GM23338 (cell line): ENCODE measurements at regions not wholly inside any gene's neighbourhood (a gene's known extent, or its start where the extent isn't known, plus 50 kb on each side); places are given as distances from the start of the nearest gene placed in this dataset.

Source experiments
- ATAC-seq: fragments of 200-7000 bp; cut with Tn5 transposase; 3 replicates; pipeline ENCODE4 v1.9.1; 2020
- DNase-seq: peaks from one replicate; pipeline ENCODE4 v3.0.0-alpha.2; 2015; ENCODE audit warnings: low spot score
- H2AFZ ChIP-seq: fragments of 200-600 bp; sonication (generic); 2 replicates; pipeline ENCODE4 v1.8.0; 2016; ENCODE audit warnings: antibody characterized with exemption, mild to moderate bottlenecking, moderate library complexity
- H3F3A ChIP-seq: fragments of 200-600 bp; sonication (generic); replicated peaks from 2 replicates; pipeline ENCODE4 v1.8.0; 2017; ENCODE audit warnings: antibody characterized with exemption, mixed run types, low read depth
- H3K27ac ChIP-seq: fragments of 200-600 bp; sonication (generic); 2 replicates; pipeline ENCODE4 v1.6.1; 2016; ENCODE audit warnings: low read depth
- H3K27me3 ChIP-seq: fragments of 200-600 bp; sonication (generic); 2 replicates; pipeline ENCODE4 v1.8.0; 2016; ENCODE audit warnings: mild to moderate bottlenecking, mixed run types, moderate library complexity; ENCODE audit not compliant: insufficient read depth
- H3K36me3 ChIP-seq: fragments of 200-600 bp; sonication (generic); 2 replicates; pipeline ENCODE4 v1.8.0; 2016; ENCODE audit warnings: mild to moderate bottlenecking; ENCODE audit not compliant: insufficient read depth
- H3K4me1 ChIP-seq: fragments of 200-600 bp; sonication (generic); 2 replicates; pipeline ENCODE4 v1.8.0; 2016; ENCODE audit warnings: mild to moderate bottlenecking, moderate library complexity; ENCODE audit not compliant: insufficient read depth
- H3K4me2 ChIP-seq: fragments of 200-600 bp; sonication (generic); 2 replicates; pipeline ENCODE4 v1.7.1; 2017; ENCODE audit warnings: mixed run types
- H3K4me3 ChIP-seq: fragments of 200-600 bp; sonication (generic); 2 replicates; pipeline ENCODE4 v1.6.1; 2016; ENCODE audit warnings: mixed run types
- H3K79me2 ChIP-seq: fragments of 200-600 bp; sonication (generic); replicated peaks from 2 replicates; pipeline ENCODE4 v1.8.0; 2017; ENCODE audit warnings: mild to moderate bottlenecking; ENCODE audit not compliant: insufficient read depth
- H3K9me2 ChIP-seq: fragments of 200-600 bp; sonication (generic); 2 replicates; pipeline ENCODE4 v1.8.0; 2017; ENCODE audit not compliant: insufficient read depth
- H4K20me1 ChIP-seq: fragments of 200-600 bp; sonication (generic); replicated peaks from 2 replicates; pipeline ENCODE4 v1.8.0; 2017; ENCODE audit warnings: mild to moderate bottlenecking; ENCODE audit not compliant: insufficient read depth
- H3K27ac Mint-ChIP-seq: 2 replicates; pipeline ENCODE4 v1.8.0; 2020; ENCODE audit warnings: inconsistent platforms, mild to moderate bottlenecking, moderate library complexity, mixed read lengths
- H3K27me3 Mint-ChIP-seq: 3 replicates; pipeline ENCODE4 v1.8.0; 2022; ENCODE audit warnings: low read depth, mild to moderate bottlenecking, moderate library complexity, mixed read lengths, inconsistent platforms; ENCODE audit not compliant: insufficient read depth, poor library complexity
- H3K36me3 Mint-ChIP-seq: 3 replicates; pipeline ENCODE4 v1.8.0; 2021; ENCODE audit warnings: low read depth, mild to moderate bottlenecking, inconsistent platforms, moderate library complexity, mixed read lengths
- H3K4me1 Mint-ChIP-seq: 3 replicates; pipeline ENCODE4 v1.8.0; 2020; ENCODE audit warnings: mild to moderate bottlenecking, inconsistent platforms, mixed read lengths
- H3K4me3 Mint-ChIP-seq: 3 replicates; pipeline ENCODE4 v1.8.0; 2021; ENCODE audit warnings: moderate library complexity, mild to moderate bottlenecking, inconsistent platforms, mixed read lengths
- H3K9me3 Mint-ChIP-seq: 3 replicates; pipeline ENCODE4 v1.8.0; 2020; ENCODE audit warnings: moderate library complexity, mild to moderate bottlenecking, inconsistent platforms, mixed read lengths
- CREB1 ChIP-seq: fragments of 250-450 bp; sonication (Bioruptor Pico); IDR thresholded peaks from 2 replicates; pipeline ENCODE4 v1.5.0; 2020; ENCODE audit warnings: low read depth, mild to moderate bottlenecking, moderate library complexity
- EZH2 ChIP-seq: fragments of 200-600 bp; sonication (generic); IDR thresholded peaks from one replicate; pipeline ENCODE4 v1.8.0; 2017; ENCODE audit warnings: antibody characterized with exemption, mild to moderate bottlenecking, low read depth; ENCODE audit not compliant: unreplicated experiment
- EZH2phosphoT487 ChIP-seq: fragments of 200-600 bp; sonication (generic); IDR thresholded peaks from one replicate; pipeline ENCODE4 v1.8.1; 2018; ENCODE audit warnings: antibody characterized with exemption; ENCODE audit not compliant: unreplicated experiment
- NANOG ChIP-seq: IDR thresholded peaks from 2 replicates; pipeline ENCODE4 v1.6.1; 2016; ENCODE audit warnings: antibody characterized with exemption, borderline replicate concordance
- POLR2AphosphoS5 ChIP-seq: IDR thresholded peaks from 2 replicates; pipeline ENCODE4 v1.6.1; 2016; ENCODE audit warnings: antibody characterized with exemption, low read depth
- STAT1 ChIP-seq: IDR thresholded peaks from one replicate; pipeline ENCODE4 v1.6.1; 2016; ENCODE audit warnings: antibody characterized with exemption; ENCODE audit not compliant: unreplicated experiment
- ZNF114 ChIP-seq: fragments of 250-450 bp; sonication (Bioruptor Pico); IDR thresholded peaks from 2 replicates; pipeline ENCODE4 v1.5.0; 2020; ENCODE audit warnings: mild to moderate bottlenecking, moderate library complexity
- ZNF331 ChIP-seq: fragments of 250-450 bp; sonication (Bioruptor Pico); IDR thresholded peaks from 2 replicates; pipeline ENCODE4 v1.5.0; 2020; ENCODE audit warnings: low read depth, mild to moderate bottlenecking, moderate library complexity
- TF ChIP-seq, protein P1 (sequence below), 2 experiments: fragments of 200-600 bp in 1 of 2; sonication (generic) in 1 of 2; conservative IDR thresholded peaks; 2 replicates each; pipeline versions ENCODE4 v1.5.1 to v1.6.1; 2016 to 2017; ENCODE audit warnings: antibody characterized with exemption in 2 of 2, low read depth in 2 of 2, mild to moderate bottlenecking in 2 of 2, moderate library complexity in 1 of 2
- TF ChIP-seq, protein P2 (sequence below): IDR thresholded peaks from one replicate; pipeline ENCODE4 v1.6.1; 2018; ENCODE audit warnings: antibody characterized with exemption; ENCODE audit not compliant: unreplicated experiment
- TF ChIP-seq, protein P3 (sequence below): IDR thresholded peaks from 2 replicates; pipeline ENCODE4 v1.6.1; 2016; ENCODE audit warnings: antibody characterized with exemption

DNA sequence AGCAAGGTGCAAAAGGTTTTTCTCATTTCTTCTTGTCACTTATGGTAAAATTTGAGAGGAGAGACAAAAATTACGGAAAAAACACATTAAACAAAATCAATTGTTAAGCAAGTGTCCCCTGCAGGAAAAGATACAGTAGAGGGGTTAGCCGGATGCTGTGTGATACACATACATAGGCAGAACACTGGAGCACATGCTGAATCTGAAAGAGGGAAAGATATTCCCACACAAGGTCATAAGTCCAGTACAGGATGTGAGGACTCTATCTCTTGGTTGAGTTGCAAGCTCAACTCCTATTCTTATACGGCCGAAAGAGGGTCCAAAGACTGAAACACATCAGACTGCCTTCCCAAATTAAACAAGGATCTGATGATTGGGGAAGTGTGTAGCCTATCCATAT, 427.5 kb upstream of the NUDT12 start:
- Histone ChIP-seq H3K27ac (no peak overlapping the region), H3K4me1 (peaks cover 41% of the 10 kb centered on the region), H2AFZ (no peak overlapping the region), H3K9me2 (peaks cover 3% of the 10 kb centered on the region; the same call in 1 of the 2 replicates), H3F3A (no peaks in the 10 kb centered on the region), H3K4me2 (no peak overlapping the region), H4K20me1 (no peaks in the 10 kb centered on the region), H3K27me3 (no peaks in the 10 kb centered on the region), H3K79me2 (no peaks in the 10 kb centered on the region), H3K36me3 (no peaks in the 10 kb centered on the region), H3K4me3 (no peak overlapping the region)
- H3K4me3 Mint-ChIP-seq: no peak overlapping the region
- no peak overlapping the region for H3K27ac Mint-ChIP-seq
- H3K36me3 Mint-ChIP-seq: no peaks in the 10 kb centered on the region; the same call in 2 of the 3 replicates
- no peak for DNase-seq
- ATAC-seq: no peak
- H3K9me3 Mint-ChIP-seq: no peaks in the 10 kb centered on the region
- H3K27me3 Mint-ChIP-seq: peaks cover 2% of the 10 kb centered on the region
- TF ChIP-seq, protein P1, sequence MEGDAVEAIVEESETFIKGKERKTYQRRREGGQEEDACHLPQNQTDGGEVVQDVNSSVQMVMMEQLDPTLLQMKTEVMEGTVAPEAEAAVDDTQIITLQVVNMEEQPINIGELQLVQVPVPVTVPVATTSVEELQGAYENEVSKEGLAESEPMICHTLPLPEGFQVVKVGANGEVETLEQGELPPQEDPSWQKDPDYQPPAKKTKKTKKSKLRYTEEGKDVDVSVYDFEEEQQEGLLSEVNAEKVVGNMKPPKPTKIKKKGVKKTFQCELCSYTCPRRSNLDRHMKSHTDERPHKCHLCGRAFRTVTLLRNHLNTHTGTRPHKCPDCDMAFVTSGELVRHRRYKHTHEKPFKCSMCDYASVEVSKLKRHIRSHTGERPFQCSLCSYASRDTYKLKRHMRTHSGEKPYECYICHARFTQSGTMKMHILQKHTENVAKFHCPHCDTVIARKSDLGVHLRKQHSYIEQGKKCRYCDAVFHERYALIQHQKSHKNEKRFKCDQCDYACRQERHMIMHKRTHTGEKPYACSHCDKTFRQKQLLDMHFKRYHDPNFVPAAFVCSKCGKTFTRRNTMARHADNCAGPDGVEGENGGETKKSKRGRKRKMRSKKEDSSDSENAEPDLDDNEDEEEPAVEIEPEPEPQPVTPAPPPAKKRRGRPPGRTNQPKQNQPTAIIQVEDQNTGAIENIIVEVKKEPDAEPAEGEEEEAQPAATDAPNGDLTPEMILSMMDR (conservative IDR thresholded peaks at IDR 0.05; ENCODE audit: low read depth in 2 of 2): no peak
- TF ChIP-seq STAT1: no peak
- peaks cover 30% of the 10 kb centered on the region for H3K4me1 Mint-ChIP-seq

DNA sequence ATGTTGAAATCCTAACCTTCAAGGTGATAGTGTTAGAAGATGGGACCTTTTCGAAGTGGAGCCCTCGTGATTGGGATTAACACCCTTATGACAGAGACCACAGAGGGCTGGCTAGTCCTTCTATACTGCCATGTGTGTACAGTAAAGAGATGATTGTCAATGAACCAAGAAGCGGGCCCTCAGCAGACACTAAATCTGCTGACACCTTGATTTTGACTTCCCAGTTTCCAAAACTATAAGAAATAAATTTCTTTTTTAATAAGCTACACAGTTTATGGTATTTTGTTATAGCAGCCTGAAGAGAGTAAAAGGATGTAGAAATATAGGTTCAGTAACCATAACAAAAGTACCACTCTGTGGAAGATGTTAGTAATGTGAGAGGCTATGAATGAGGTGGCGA, 419.0 kb upstream of the NUDT12 start:
- no peaks in the 10 kb centered on the region for H3K4me1 ChIP-seq
- DNase-seq (no peak), ATAC-seq (no peak)
- no peaks in the 10 kb centered on the region for H3K9me2 ChIP-seq
- H3K79me2 ChIP-seq: no peaks in the 10 kb centered on the region
- Mint-ChIP-seq H3K36me3 (no peaks in the 10 kb centered on the region), H3K27ac (no peak overlapping the region), H3K4me1 (no peaks in the 10 kb centered on the region), H3K4me3 (no peak overlapping the region), H3K27me3 (peaks cover 2% of the 10 kb centered on the region), H3K9me3 (no peaks in the 10 kb centered on the region)
- no peaks in the 10 kb centered on the region for H3K27me3 ChIP-seq
- H3K4me3 ChIP-seq: no peak overlapping the region
- H2AFZ ChIP-seq: no peak overlapping the region
- H3F3A ChIP-seq: no peaks in the 10 kb centered on the region
- H3K4me2 ChIP-seq: no peak overlapping the region
- no peaks in the 10 kb centered on the region for H4K20me1 ChIP-seq
- no peaks in the 10 kb centered on the region for H3K36me3 ChIP-seq
- H3K27ac ChIP-seq: no peak overlapping the region
- no peak for TF ChIP-seq EZH2phosphoT487
- no peak for TF ChIP-seq CREB1 (CRISPR knock-in tag)
- TF ChIP-seq, protein P2, sequence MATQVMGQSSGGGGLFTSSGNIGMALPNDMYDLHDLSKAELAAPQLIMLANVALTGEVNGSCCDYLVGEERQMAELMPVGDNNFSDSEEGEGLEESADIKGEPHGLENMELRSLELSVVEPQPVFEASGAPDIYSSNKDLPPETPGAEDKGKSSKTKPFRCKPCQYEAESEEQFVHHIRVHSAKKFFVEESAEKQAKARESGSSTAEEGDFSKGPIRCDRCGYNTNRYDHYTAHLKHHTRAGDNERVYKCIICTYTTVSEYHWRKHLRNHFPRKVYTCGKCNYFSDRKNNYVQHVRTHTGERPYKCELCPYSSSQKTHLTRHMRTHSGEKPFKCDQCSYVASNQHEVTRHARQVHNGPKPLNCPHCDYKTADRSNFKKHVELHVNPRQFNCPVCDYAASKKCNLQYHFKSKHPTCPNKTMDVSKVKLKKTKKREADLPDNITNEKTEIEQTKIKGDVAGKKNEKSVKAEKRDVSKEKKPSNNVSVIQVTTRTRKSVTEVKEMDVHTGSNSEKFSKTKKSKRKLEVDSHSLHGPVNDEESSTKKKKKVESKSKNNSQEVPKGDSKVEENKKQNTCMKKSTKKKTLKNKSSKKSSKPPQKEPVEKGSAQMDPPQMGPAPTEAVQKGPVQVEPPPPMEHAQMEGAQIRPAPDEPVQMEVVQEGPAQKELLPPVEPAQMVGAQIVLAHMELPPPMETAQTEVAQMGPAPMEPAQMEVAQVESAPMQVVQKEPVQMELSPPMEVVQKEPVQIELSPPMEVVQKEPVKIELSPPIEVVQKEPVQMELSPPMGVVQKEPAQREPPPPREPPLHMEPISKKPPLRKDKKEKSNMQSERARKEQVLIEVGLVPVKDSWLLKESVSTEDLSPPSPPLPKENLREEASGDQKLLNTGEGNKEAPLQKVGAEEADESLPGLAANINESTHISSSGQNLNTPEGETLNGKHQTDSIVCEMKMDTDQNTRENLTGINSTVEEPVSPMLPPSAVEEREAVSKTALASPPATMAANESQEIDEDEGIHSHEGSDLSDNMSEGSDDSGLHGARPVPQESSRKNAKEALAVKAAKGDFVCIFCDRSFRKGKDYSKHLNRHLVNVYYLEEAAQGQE: no peak
- TF ChIP-seq POLR2AphosphoS5: no peak
- no peak for TF ChIP-seq EZH2
- TF ChIP-seq, protein P3, sequence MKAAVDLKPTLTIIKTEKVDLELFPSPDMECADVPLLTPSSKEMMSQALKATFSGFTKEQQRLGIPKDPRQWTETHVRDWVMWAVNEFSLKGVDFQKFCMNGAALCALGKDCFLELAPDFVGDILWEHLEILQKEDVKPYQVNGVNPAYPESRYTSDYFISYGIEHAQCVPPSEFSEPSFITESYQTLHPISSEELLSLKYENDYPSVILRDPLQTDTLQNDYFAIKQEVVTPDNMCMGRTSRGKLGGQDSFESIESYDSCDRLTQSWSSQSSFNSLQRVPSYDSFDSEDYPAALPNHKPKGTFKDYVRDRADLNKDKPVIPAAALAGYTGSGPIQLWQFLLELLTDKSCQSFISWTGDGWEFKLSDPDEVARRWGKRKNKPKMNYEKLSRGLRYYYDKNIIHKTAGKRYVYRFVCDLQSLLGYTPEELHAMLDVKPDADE: no peak
- no peak for TF ChIP-seq ZNF331 (CRISPR knock-in tag)
- no peak for TF ChIP-seq ZNF114
- no peak for TF ChIP-seq NANOG
